Hippocampal formation (tissue), 2 donors: ENCODE measurements at regions not wholly inside any gene's neighbourhood (a gene's known extent, or its start where the extent isn't known, plus 50 kb on each side); places are given as distances from the start of the nearest gene placed in this dataset.
A peak's percentile ranks its signal among the peaks of the same experiment; 100 is the strongest.
"Not testable (repeated sequence)": the region's sequence is repeated elsewhere in the genome, so short reads cannot be mapped to it uniquely, and the experiment has no call there.

Experiments
- DNase-seq, 2 donors: peaks; one replicate each; lab custom pipeline; 2025; lab: John Stamatoyannopoulos, UW

DNA sequence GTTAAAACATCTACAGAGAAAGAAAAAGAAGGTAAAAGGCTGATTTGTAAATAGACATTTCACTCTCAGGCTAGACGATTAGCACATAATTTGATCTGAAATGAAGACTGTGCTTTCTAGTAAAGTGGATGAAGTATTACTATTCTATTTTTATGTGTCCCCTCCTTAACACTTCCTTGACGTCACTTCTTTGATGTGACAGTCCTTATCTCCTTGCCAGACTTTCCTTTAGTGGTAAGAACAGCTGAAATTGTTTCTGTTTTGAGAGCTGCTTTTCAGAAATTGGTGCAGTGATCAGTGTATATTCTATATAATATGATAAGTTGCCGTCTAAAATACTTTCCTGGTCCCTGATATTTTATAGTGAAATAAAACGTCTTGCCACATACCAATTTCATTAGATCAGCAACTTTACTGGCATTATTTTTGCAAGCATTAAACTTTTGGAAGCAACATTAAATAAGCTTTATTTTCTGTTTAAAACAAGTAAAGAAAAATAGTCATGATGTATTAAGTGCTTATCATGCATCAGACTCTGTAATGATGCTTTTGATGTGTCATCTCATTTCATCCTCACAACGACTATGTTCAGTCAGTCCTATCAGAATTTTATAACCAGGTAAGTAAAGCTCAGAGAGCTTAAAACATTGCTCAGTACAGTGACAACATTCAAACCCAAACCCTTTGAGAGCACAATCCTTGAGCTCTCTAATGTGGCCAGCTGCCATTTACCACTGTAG, 210.3 kb upstream of the PCDH9 start:
- no peak for DNase-seq

DNA sequence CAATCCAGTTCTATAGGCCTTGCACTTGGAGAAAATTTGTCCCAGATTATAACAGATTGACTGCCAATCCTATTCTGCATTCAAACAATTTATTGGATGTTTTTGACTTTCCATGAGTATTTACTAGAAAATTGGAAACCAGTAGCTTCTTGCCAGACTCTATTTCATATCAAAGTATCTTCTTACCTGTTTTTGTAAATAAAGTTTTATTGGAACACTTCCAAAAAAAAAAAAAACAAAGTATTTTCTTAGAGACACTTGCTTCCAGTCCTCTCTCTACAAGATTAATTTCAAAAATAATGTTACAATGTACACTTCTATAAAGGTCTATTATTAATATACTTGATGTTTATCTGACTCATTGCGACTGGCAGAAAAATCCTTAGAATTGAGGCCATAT, 209.2 kb upstream of the PCDH9 start:
- DNase-seq, result no peak

DNA sequence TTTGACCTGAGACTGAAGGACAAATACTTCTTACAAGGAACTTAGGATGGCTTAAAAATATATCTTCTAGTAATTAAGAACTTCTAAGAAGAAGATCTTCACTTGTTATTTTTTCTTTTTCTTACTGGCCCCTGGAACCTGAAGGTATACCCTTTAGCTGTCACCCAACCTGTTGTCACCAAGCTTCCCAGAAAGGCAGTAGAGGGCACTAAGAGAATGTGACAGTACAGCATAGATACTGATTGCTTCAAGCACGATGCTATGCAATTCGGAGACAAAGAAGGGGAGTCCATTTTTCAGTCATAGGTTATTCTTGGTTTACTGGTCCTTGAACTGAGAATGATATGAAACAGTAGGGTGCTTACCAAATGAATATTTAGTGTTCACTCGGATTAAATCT, 208.3 kb upstream of the PCDH9 start:
- DNase-seq, result no peak

DNA sequence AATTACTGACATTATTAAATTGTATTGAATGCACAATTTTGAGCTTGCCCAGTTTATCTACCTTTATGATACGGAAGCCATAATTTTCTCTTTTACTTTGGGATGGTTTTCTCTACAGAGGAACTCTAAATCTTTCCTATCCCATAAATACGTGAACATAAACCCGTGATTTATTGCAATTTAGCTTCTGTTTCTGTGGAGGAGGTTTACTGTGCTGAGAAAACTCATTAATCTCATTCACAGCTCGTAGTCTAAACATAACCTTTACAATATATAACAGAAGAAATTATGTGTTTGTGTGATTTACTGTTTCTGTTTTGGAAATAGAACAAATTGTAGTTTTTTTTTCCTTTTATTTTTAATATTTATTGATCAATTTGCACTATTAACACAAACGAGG, 207.1 kb upstream of the PCDH9 start:
- DNase-seq, result no peak

DNA sequence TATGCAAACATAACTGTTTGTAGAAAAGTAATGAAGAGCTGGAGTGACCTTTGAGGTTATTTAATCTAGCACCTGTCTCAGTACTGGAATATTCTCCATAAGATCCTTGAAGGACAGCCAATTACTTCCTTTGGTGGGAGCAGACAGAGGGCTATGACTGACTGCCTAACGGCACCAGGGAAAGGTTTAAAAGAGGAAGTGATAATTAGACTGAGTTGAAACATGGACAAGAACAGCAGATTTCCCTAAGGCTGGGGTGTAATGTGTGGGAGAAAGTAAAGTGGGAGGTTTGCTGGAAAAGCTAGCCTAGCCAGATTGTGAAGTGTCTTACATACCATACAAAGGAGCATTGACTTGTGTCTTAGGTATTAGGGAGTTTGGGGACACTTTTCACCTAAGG, 191.3 kb upstream of the PCDH9 start:
- peak in 1 of 2 donors; percentile 24 for DNase-seq

DNA sequence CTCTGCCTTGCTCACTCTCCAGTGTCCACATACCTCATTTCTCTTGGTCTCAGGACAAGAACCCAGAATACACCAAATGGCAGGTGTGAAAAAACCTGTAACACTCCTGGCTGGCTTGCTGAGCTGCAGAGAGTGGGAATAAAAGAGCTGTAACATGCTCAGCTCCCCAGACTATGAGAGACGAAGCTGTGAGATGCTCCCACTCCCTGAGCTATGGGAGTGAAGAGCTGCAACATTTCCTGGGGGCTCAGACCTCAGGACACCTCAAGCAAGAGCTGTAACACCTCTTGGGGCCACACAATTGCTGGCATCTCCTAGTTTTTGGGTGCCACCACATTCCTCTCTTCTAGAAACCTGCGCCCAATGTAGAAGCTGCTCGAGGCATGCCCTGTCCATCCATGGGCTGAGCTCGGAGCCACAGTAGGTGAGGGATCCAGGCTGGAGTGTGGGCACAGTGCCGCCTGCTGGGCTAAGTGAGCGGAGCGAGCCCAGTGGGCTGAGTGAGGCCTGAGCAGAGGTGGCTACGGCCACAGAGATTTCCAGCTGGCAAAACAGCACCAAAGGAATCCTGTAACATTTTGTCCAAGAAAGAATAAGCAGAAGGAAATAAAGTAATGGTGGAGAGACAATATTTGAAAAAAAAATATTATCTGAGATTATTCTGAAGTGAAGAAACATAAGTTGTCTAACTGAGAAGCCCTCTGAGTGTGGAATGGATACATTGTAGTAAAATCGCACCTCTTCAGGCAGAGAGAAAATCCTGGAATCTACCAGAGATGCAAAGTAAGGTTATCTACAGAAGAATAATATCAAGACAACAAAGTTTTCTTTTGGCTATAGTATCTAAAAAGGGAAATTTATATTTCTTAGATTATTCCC, 186.2 kb upstream of the PCDH9 start:
- no peak for DNase-seq

DNA sequence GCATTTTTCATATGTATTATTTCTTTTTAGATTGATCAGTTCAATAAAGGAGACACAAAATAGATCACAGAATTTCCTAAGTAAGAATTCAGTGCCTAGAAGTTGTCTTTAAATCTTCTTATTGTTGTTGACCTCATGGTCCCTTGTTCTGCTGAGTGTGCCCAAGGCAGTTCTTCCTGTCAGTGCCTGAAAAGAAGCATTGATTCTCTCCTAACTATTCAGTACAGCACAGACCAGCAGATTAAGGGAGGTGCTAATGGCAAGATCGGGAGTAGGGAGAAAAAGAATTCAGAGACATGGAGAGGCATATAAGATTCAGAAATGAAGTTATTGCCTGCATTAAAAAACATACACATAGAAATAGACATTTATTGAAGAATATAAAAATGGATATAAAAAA, 180.5 kb upstream of the PCDH9 start:
- DNase-seq, result no peak

DNA sequence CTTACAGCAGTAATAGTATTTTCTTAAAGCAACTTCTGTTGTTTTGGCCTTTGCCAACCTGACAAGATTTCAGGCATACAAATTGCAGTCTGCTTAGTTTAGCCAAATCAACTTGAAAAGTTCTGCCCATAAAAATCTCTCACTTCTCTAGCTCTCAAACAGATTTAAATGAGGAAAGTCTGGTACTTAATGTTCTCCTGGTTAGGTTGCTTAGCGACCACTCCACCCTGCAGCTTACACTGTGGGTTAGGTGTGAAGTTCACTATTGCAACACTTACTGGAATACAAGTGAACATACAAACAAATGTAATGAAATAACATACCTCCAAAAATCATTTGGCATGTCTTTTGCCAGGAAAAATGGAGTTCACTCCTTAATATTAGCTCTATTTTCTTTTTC, 178.7 kb upstream of the PCDH9 start:
- peak in 1 of 2 donors; percentile 52 for DNase-seq

DNA sequence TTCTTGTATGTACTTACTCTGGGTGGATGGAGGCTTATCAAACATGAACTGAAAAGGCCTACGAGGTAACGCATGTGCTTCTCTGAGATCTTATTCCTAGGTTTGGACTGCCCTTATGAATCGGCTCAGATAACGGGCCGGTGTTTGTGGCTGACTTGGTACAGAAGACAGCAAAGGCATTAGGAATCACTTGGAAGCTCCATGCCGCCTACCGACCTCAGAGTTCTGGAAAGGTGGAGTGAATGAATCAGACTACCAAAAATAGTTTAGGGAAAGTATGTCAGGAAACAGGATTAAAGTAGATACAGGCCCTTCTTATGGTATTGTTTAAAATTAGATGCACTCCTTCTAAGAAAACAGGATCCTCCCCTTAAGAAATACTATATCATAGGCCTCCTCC, 172.4 kb upstream of the PCDH9 start:
- no peak for DNase-seq

DNA sequence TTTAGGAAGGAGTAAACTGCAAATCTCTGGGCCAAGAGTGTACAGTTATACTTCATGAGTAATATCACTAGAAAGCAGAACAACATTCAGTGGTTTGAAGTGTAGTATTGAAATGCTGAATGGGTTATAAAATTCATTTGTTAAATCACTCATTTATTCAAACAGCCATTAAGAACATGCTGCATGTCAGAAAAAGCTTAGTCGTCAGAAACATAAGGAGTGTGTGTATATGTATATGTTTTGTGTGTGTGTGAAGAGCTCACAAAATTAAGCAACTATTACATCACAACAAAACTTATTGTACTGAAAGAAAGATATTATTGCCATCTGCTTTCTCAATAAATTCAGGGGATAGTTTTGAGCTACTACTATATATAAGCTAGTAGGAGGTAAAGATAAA, 165.4 kb upstream of the PCDH9 start:
- no peak for DNase-seq

DNA sequence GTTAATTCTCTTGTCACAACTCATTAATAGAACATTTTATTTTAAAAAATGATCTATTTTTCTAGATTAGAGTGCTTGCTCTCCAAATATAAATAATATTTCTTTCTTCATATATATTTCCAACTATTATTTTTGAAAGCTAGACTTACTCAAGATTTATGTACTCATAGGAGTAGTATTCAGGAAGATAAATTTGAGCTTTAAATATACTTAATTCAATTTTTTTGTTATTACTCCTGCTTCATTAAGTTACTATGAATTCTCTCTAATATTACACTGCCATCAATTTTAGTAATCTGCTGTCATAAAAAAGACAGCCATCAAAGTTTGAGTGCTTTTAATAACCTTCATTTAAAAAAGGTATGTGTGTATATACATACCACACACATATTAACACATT, 161.9 kb upstream of the PCDH9 start:
- DNase-seq, result no peak

DNA sequence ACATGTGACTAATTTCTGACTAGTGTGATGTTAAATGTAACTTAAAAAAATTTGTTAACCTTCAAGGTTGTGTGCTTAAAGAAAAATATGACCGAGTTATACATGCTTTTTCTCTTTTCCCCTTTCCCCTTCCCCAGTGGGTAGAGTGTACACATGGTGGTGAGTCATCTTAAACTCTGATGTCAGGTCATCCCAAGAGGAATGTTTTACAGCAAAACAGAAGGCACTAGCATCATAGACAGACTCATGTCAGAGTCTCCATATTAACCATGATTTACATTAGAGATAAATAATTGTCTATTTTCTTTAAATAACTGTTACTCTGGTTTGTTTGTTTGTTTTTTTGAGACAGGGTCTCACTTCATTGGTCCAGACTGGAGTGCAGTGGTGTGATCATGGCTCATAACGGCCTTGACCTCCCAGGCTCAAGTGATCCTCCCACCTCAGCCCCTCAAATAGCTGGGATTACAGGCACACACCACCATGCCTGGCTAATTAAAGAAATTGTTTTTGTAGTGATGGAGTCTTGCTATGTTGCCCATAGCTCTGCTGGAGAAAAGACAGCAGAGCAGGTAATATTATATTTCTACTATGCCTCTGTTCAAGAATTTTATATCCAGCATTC, 160.4 kb upstream of the PCDH9 start:
- no peak for DNase-seq

DNA sequence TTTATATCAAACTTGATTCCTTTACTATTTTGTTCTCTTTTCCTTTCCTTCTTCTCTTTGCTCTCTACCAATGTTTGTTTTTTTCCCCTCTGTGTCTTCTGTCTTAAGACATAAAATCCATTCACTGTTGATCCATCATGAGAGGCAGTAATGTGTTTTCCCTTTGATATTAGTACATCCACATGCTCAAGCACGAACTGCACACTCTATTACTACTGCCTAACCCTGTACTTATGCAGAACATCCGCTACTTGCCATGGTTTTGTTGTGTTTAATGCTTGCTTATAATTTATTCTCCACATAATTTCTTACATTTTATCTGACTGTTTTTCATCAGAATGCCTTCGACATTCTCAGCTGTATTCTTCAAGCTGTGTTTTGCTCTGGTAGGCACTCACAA, 159.0 kb upstream of the PCDH9 start:
- DNase-seq, result no peak

DNA sequence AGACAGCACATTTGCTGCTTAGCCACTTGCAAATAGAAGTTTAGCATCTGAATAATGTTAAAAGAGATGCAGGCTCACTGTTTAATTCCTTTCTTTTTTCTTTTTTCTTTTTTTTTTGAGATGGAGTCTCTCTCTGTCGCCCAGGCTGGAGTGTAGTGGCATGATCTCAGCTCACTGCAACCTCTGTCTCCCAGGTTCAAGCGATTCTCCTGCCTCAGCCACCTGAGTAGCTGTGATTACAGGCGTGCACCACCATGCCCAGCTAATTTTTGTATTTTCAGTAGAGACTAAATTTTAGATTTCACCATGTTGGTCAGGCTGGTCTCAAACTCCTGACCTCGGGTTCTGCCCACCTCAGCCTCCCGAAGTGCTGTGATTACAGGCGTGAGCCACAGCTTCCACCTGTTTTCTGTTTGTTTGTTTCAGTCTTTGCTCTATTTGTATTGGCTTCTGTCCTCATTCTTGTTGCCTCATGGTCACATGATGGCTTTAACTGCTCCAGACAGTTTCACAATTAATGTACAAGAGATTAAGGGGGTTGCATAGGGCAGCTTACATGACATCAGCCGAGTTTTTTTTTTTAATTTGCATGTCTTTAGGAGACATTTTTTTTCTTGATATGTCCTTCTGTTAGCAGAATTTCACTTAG, 153.1 kb upstream of the PCDH9 start:
- not testable (repeated sequence) for DNase-seq

DNA sequence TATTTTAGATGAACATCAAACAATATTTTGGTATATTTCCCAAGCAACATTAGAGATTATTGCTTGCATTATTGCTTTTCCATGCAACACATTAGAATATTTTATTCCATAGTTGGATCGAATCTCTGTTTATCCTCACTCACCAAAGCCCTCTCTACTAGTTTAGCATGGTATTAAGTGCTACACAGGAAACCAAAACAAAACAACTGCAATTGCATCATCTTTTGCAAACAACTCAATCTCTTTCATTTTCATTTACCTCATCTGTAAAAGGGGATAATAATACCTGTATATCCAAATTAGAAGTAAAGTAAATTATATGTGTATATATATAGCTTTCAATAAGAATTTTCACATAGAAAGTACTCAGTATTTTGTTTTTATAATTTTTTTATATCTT, 147.8 kb upstream of the PCDH9 start:
- no peak for DNase-seq

DNA sequence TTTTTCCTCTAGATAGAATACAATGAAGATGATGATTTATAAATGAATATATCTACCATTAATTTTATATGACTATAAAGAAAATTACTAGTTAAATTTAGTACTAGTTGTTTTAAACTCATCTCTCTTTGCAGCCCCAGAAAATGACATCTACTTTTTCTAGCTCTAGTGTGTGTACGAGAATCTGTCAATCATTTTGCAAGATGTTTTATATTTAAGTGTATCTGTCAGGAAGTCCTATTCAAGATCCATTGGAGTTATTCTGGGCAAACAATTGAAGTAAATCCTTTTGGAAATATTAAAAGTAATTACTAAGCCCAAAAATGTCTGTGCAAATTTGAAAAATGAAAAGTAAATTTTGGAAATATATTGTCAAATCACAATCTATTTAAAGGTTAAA, 144.3 kb upstream of the PCDH9 start:
- DNase-seq, result no peak

DNA sequence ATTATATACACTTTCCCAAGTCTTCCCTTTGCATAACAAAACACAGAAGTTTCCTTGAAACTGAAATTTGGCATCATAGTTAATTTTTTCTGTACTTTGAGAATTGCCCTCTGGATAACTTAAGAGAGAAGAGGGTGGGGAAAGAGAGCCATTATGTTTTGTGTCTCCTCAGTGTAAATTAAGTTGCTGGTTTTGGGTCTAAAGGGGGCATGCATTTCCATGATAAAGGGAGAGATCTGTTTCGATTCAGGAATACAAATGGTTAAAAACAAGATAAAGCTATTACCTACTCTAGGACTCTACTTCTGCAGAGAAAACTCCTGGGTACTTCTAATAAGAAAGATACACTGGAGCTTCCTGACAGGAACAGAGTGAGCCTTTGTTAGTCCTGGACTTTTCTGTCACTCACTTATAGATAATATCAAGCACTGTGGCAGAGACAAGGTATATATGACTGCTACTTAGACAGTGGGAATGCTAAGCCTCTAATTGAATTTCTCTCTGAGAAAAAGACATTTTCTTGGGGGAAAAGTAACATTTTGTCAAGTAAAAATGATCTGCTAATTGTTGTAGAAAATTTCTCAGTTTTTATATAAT, 142.8 kb upstream of the PCDH9 start:
- DNase-seq, result no peak

DNA sequence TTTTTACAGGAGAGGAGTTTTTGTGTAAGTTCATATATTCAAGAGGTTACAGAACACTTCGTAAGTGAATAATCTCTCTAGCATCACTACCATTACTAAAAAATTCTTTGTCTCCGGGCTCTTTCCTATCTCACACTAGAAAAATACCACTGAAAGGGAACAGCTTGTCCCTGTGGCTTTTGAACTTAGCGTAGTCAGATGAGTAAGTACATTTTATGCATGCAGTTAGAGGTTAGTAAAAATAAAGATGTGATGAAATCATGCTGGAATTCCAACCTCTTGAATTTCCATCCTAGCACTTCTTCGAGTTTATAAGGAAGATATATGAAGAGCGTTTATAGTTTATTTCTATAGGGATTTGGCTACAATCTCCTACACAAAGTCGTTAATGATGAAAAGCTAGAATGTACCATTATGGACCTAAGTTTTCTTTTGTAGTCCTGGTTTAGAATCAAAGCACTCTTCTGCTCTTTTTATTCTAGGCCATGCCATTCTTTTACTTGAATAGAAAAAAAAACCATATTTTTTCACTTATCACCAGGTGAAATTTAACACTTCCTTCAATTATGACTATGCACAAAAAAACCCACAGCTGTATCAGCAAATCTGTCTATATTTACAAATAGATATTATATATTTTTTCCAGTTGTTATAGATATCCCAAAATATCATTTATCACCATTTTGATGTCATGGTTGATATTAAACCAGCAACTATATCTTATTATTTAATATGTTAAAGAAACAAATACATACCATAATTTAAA, 139.9 kb upstream of the PCDH9 start:
- no peak for DNase-seq

DNA sequence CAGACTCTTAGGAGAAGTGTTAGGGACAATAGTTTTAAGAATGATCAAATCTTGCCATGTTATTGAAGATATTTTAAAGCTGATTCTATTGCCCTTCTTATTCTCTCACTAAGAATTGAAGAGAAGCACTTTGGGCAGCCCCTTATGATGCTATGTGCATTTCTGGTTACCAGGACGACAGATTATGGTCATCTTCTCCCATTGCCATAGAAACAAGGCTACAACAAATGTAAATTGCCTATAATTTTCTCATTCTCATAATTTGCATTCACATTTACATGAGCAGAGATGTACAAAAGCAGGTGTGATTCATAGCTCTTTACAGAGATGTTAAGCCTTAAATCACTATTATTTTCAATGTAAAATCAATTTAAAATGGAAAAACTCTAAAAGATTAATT, 137.3 kb upstream of the PCDH9 start:
- DNase-seq, result no peak

DNA sequence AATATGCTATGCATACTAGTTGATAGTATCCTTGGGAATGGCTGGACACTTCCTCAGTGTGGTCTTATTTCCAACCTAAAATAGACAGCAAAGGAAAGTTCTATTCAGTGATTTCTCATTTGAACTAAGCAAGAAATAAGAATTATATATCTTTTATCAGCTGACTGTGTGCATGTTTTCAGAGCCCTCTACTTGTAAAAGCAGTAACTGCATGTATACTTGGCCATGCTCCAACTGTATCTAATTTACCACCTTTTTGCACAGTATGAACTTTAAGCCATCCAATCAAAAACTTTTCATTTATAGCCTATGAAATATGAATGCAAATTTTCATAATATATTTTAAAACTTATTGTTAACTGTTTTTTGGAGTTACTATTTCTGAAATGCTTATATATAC, 136.4 kb upstream of the PCDH9 start:
- DNase-seq, result no peak

DNA sequence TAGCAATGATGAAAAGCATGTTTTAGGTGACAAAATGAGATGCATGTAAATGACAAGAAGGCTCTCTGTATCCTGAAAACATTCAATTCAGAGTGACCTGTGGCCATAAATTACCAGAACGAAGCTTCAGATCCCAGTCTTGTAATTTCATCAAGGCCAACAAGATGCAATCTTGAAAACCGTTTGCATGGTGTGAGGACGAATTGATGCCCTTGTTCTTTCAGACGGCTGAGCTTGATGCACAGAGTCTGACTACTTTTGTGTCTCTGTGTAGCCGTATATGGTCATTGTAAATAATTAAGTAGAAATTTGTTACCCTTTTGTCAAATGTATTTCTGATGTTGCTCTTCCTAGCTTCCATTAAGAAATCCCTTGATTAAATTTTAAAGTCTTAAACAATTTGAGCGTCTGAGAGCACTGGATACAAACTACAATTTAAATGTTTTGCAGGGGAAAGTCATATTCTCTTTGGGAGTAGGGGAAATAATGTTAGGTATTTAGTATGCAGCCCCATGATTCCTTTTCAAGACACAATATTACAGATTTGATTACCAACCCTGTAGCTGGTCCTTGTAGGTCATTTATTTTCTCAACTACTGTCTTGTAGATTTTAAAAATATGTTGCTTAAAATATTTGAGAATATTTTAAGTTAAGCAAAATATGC, 125.8 kb upstream of the PCDH9 start:
- DNase-seq, result no peak
